GM18519 (cell line): ENCODE measurements at regions not wholly inside any gene's neighbourhood (a gene's known extent, or its start where the extent isn't known, plus 50 kb on each side); places are given as distances from the start of the nearest gene placed in this dataset.

Experiments used
- ATAC-seq: cut with Tn5 transposase; IDR thresholded peaks from one replicate; pipeline ENCODE4 v1.9.1; 2021; ENCODE audit warnings: mild to moderate bottlenecking, moderate library complexity; ENCODE audit not compliant: unreplicated experiment, low FRiP score

GRCh38 chr3:30162579-30162978 is 443.8 kb upstream of the TGFBR2 start:
- no peak for ATAC-seq

- no peak for ATAC-seq
Observed at GRCh38 chr3:30166535-30166934, 439.9 kb upstream of the TGFBR2 start.

- no peak for ATAC-seq
Observed at GRCh38 chr3:30167541-30168011, 438.8 kb upstream of the TGFBR2 start.

- ATAC-seq = no peak
Observed at GRCh38 chr3:30169487-30169886, 436.9 kb upstream of the TGFBR2 start.

- ATAC-seq = no peak
Observed at GRCh38 chr3:30170681-30171438, 435.5 kb upstream of the TGFBR2 start.

- no peak for ATAC-seq
Observed at GRCh38 chr3:30174357-30174756, 432.0 kb upstream of the TGFBR2 start.

- ATAC-seq = no peak
Observed at GRCh38 chr3:30180310-30181177, 425.9 kb upstream of the TGFBR2 start.

GRCh38 chr3:30181178-30181465 is 425.3 kb upstream of the TGFBR2 start:
- ATAC-seq = no peak

GRCh38 chr3:30181581-30181980 is 424.8 kb upstream of the TGFBR2 start:
- ATAC-seq = no peak

- ATAC-seq = no peak
Observed at GRCh38 chr3:30183421-30183820, 423.0 kb upstream of the TGFBR2 start.

GRCh38 chr3:30184091-30184810 is 422.1 kb upstream of the TGFBR2 start:
- ATAC-seq = no peak

GRCh38 chr3:30185872-30186271 is 420.5 kb upstream of the TGFBR2 start:
- ATAC-seq = no peak

GRCh38 chr3:30186741-30187219 is 419.6 kb upstream of the TGFBR2 start:
- no peak for ATAC-seq

GRCh38 chr3:30187366-30187765 is 419.0 kb upstream of the TGFBR2 start:
- no peak for ATAC-seq

- no peak for ATAC-seq
Observed at GRCh38 chr3:30188713-30189112, 417.7 kb upstream of the TGFBR2 start.

GRCh38 chr3:30189900-30190299 is 416.5 kb upstream of the TGFBR2 start:
- ATAC-seq = no peak

GRCh38 chr3:30193625-30194044 is 412.8 kb upstream of the TGFBR2 start:
- no peak for ATAC-seq

GRCh38 chr3:30195352-30195751 is 411.0 kb upstream of the TGFBR2 start:
- no peak for ATAC-seq

- ATAC-seq = no peak
Observed at GRCh38 chr3:30198162-30198561, 408.2 kb upstream of the TGFBR2 start.

- peak; percentile 70 for ATAC-seq
Observed at GRCh38 chr3:30199096-30199759, 407.2 kb upstream of the TGFBR2 start.
